Ovary (tissue), 3 donors: ENCODE measurements at regions not wholly inside any gene's neighbourhood (a gene's known extent, or its start where the extent isn't known, plus 50 kb on each side); places are given as distances from the start of the nearest gene placed in this dataset.

Experiments
- EP300 ChIP-seq: sonication (generic); formaldehyde crosslinking; IDR thresholded peaks from one replicate; pipeline ENCODE4 v1.6.1; 2017; ENCODE audit warnings: antibody characterized with exemption
- TF ChIP-seq, protein P1 (sequence below), 3 donors: fragments of 450-650 bp in 2 of 3; fragments of 200-600 bp in 1 of 3; IDR thresholded peaks; one replicate each; pipeline versions ENCODE4 v1.5.1 to v1.8.0; 2016 to 2022; ENCODE audit warnings: antibody characterized with exemption in 3 of 3, mild to moderate bottlenecking in 1 of 3
- donor health status: DM: no; HTN: no; CAD: no.

DNA sequence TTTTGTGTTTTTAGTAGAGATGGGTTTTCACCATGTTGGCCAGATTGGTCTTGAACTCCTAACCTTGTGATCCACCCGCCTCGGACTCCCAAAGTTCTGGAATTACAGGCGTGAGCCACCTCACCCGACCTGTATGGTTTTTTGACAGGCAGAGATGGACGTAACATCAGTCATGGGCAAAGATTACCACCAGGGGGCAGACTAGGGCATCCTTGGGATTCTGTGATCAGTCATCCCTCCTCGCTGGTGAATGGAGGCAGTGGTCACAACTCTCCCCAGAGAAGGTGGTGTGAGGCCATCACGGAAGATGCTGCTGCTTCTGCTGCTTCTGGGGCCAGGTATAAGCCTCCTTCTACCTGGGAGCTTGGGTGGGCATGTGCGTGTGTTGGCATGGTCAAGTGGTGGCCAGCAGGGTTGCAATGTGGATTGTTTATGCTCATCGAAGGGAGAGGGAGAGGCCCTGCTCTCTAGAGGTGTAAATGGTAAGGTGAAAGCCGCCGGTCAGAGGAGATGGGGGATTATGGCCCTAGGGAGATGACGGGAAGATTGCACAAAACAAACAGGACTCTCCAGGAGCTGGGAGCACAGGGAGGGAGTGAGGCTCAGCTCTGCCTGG, 122.7 kb upstream of the PRSS1 start:
- TF ChIP-seq, protein P1, sequence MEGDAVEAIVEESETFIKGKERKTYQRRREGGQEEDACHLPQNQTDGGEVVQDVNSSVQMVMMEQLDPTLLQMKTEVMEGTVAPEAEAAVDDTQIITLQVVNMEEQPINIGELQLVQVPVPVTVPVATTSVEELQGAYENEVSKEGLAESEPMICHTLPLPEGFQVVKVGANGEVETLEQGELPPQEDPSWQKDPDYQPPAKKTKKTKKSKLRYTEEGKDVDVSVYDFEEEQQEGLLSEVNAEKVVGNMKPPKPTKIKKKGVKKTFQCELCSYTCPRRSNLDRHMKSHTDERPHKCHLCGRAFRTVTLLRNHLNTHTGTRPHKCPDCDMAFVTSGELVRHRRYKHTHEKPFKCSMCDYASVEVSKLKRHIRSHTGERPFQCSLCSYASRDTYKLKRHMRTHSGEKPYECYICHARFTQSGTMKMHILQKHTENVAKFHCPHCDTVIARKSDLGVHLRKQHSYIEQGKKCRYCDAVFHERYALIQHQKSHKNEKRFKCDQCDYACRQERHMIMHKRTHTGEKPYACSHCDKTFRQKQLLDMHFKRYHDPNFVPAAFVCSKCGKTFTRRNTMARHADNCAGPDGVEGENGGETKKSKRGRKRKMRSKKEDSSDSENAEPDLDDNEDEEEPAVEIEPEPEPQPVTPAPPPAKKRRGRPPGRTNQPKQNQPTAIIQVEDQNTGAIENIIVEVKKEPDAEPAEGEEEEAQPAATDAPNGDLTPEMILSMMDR (IDR thresholded peaks at IDR 0.05), result no peak
- TF ChIP-seq EP300, result no peak
